Hepatocyte (in vitro differentiated cells): ENCODE measurements at regions not wholly inside any gene's neighbourhood (a gene's known extent, or its start where the extent isn't known, plus 50 kb on each side); places are given as distances from the start of the nearest gene placed in this dataset.
A peak's percentile ranks its signal among the peaks of the same experiment; 100 is the strongest.

Source experiments
- EZH2 ChIP-seq: fragments of 200-600 bp; sonication (generic); IDR thresholded peaks from 2 replicates; pipeline ENCODE4 v1.6.1; 2016; ENCODE audit warnings: antibody characterized with exemption, mild to moderate bottlenecking, borderline replicate concordance
- TF ChIP-seq, protein P1 (sequence below): fragments of 200-600 bp; sonication (generic); IDR thresholded peaks from 2 replicates; pipeline ENCODE4 v1.5.1; 2016; ENCODE audit warnings: antibody characterized with exemption, mild to moderate bottlenecking; ENCODE audit not compliant: poor library complexity

DNA sequence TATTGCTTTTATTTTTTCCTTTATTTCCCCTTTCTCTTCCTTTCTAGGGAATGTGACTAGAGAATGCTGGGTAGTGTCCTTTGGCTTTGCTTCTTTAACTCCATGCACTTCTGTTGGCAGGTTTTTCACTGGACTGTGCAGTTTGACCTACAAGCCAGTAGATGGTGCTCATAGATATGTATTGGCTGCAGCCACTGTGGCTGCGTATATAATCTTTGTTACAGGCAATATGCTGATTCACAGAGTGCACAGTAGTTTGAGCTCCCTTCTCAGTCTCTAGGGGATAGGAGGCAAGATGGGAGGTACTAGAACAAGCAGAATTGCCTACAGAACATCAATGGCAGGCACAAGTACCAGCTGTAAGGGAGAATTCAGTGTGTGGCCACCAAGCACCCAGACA, 503.5 kb downstream of the LRFN5 start:
- TF ChIP-seq, protein P1, sequence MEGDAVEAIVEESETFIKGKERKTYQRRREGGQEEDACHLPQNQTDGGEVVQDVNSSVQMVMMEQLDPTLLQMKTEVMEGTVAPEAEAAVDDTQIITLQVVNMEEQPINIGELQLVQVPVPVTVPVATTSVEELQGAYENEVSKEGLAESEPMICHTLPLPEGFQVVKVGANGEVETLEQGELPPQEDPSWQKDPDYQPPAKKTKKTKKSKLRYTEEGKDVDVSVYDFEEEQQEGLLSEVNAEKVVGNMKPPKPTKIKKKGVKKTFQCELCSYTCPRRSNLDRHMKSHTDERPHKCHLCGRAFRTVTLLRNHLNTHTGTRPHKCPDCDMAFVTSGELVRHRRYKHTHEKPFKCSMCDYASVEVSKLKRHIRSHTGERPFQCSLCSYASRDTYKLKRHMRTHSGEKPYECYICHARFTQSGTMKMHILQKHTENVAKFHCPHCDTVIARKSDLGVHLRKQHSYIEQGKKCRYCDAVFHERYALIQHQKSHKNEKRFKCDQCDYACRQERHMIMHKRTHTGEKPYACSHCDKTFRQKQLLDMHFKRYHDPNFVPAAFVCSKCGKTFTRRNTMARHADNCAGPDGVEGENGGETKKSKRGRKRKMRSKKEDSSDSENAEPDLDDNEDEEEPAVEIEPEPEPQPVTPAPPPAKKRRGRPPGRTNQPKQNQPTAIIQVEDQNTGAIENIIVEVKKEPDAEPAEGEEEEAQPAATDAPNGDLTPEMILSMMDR, result peak; percentile 36
- no peak for TF ChIP-seq EZH2
